CD4-positive, CD25-positive, alpha-beta regulatory T cell (primary cell): ENCODE measurements at regions not wholly inside any gene's neighbourhood (a gene's known extent, or its start where the extent isn't known, plus 50 kb on each side); places are given as distances from the start of the nearest gene placed in this dataset.
A peak's percentile ranks its signal among the peaks of the same experiment; 100 is the strongest.

Experiments
- ATAC-seq, 2 donors: fragments of 150-1000 bp; cut with Tn5 transposase; one replicate each; pipeline ENCODE4 v1.10.0; 2021; ENCODE audit warnings: low read depth in 2 of 2, moderate number of reproducible peaks in 2 of 2, moderate library complexity in 1 of 2
- DNase-seq, 3 donors: peaks; one replicate each; pipeline versions ENCODE4 v3.0.0 to v3.0.0-alpha.2; 2012 to 2022; ENCODE audit warnings: mixed read lengths in 1 of 3
- H3K27ac ChIP-seq: one replicate; pipeline ENCODE4 v1.7.0; 2013; ENCODE audit warnings: mild to moderate bottlenecking, low read length; ENCODE audit not compliant: insufficient read depth, poor library complexity, severe bottlenecking
- H3K27me3 ChIP-seq: one replicate; pipeline ENCODE4 v1.7.0; 2013; ENCODE audit warnings: low read length; ENCODE audit not compliant: control insufficient read depth, insufficient read depth
- H3K36me3 ChIP-seq: one replicate; pipeline ENCODE4 v1.7.0; 2013; ENCODE audit warnings: mild to moderate bottlenecking, low read length, moderate library complexity; ENCODE audit not compliant: control insufficient read depth, insufficient read depth
- H3K4me1 ChIP-seq: 2 replicates; pipeline ENCODE4 v1.7.0; 2013; ENCODE audit warnings: mild to moderate bottlenecking, low read length; ENCODE audit not compliant: insufficient read depth, control insufficient read depth, poor library complexity, severe bottlenecking
- H3K4me3 ChIP-seq: one replicate; pipeline ENCODE4 v1.7.0; 2013; ENCODE audit warnings: low read depth, mild to moderate bottlenecking, low read length, moderate library complexity
- H3K9me3 ChIP-seq, 2 experiments: 1 replicate in 1 of 2; 2 replicates in 1 of 2; pipeline ENCODE4 v1.7.0; 2013; ENCODE audit warnings: low read length in 2 of 2, mild to moderate bottlenecking in 1 of 2, moderate library complexity in 1 of 2; ENCODE audit not compliant: control insufficient read depth in 2 of 2
- H3K27ac Mint-ChIP-seq, 3 donors: one replicate each; pipeline ENCODE4 v1.8.0; 2020 to 2022; ENCODE audit warnings: mild to moderate bottlenecking in 3 of 3, mixed read lengths in 3 of 3, moderate library complexity in 2 of 3
- H3K27me3 Mint-ChIP-seq: one replicate; pipeline ENCODE4 v1.8.0; 2022; ENCODE audit warnings: mild to moderate bottlenecking, mixed read lengths
- H3K36me3 Mint-ChIP-seq: one replicate; pipeline ENCODE4 v1.8.0; 2020; ENCODE audit warnings: mixed read lengths
- H3K4me1 Mint-ChIP-seq, 4 donors: one replicate each; pipeline ENCODE4 v1.8.0; 2020 to 2022; ENCODE audit warnings: mixed read lengths in 4 of 4, mild to moderate bottlenecking in 1 of 4
- H3K4me3 Mint-ChIP-seq, 4 donors: one replicate each; pipeline ENCODE4 v1.8.0; 2020 to 2022; ENCODE audit warnings: mild to moderate bottlenecking in 4 of 4, mixed read lengths in 4 of 4, moderate library complexity in 3 of 4
- H3K9me3 Mint-ChIP-seq, 7 donors: one replicate each; pipeline ENCODE4 v1.8.0; 2020 to 2022; ENCODE audit warnings: mixed read lengths in 7 of 7, mild to moderate bottlenecking in 3 of 7, moderate library complexity in 2 of 7

DNA sequence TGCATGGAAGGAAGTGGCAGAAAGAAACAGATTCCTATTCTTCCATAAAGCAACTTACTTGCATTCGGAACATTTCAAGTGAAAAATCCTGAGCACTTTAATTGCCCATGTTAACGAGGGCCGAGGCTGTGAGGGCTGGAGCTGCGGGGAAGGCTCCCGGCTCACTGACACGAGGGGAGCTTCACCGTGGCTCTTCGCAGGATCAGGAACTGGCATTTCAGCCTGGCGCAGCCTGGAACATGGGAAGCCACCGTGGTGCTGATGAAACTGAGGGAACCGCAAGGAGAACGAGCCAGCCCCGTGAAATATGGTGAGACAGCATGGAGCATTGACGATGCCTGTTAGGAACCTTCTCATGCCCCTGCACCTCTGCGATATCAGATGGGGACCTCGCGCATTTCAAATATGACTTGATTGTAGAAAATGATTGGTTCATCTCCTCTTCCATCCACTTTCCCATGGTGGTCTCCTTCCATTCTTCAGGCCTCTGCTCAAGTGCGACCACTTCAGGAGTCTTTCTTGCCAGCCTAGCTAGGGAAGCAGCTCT is 236.9 kb downstream of the TBXT start:
- no peaks in the 10 kb centered on the region for H3K36me3 ChIP-seq
- H3K27ac ChIP-seq, result no peak overlapping the region
- Mint-ChIP-seq H3K27me3 (no peaks in the 10 kb centered on the region), H3K36me3 (no peaks in the 10 kb centered on the region), H3K4me3 (no peak overlapping the region), H3K4me1 (no peaks in the 10 kb centered on the region), H3K27ac (no peak overlapping the region), H3K9me3 (peaks cover 0 to 2% (median 0%) of the 10 kb centered on the region in 7 donors)
- H3K9me3 ChIP-seq, result no peaks in the 10 kb centered on the region
- H3K4me1 ChIP-seq, result no peaks in the 10 kb centered on the region
- DNase-seq (no peak), ATAC-seq (no peak)
- no peak overlapping the region for H3K4me3 ChIP-seq
- no peaks in the 10 kb centered on the region for H3K27me3 ChIP-seq

DNA sequence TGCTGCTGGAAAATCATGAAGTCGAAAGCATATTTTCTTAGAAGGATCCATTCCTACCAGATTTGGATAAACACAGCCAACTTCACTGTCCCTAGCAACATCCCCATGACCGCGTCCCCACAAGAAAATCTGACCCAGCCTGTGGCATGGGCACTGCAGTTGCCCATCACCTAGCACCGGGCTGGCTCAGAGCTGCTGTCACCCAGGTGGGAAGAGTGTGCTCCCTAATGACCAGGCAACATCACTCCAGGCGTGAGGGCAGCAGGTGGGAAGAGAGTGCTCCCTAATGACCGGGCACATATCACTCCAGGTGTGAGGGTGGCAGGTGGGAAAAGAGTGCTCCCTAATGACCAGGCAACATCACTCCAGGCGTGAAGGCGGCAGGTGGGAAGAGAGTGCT is 238.0 kb downstream of the TBXT start:
- H3K36me3 ChIP-seq, result no peaks in the 10 kb centered on the region
- H3K4me1 ChIP-seq, result no peaks in the 10 kb centered on the region
- H3K4me1 Mint-ChIP-seq, result no peaks in the 10 kb centered on the region
- no peak overlapping the region for H3K4me3 Mint-ChIP-seq
- ATAC-seq, result no peak
- no peak overlapping the region for H3K4me3 ChIP-seq
- H3K36me3 Mint-ChIP-seq, result no peaks in the 10 kb centered on the region
- H3K9me3 ChIP-seq, result no peaks in the 10 kb centered on the region
- peaks cover 0 to 2% (median 0%) of the 10 kb centered on the region in 7 donors for H3K9me3 Mint-ChIP-seq
- no peaks in the 10 kb centered on the region for H3K27me3 Mint-ChIP-seq
- H3K27ac ChIP-seq, result no peak overlapping the region
- H3K27ac Mint-ChIP-seq, result no peak overlapping the region
- DNase-seq, result no peak
- H3K27me3 ChIP-seq, result no peaks in the 10 kb centered on the region

DNA sequence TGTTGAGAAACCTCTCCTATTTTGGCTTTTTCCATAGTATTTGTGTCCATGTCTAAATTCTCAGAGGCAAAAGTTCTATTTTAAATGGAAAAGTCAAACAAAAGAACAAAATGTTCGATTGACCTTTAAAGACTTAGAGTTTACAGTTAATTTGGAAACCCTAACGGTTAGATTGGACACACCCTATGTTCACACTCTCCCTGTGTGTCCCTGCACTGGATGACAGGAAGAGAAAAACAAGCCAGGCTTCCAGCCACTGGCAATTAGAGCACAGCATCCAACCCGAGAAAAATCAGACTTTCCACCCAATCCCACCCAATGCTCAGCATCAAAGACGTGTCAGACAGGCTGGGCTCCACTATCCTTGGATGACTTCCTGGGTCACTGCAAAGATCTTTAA is 241.3 kb downstream of the TBXT start:
- DNase-seq, result no peak
- Histone ChIP-seq H3K36me3 (no peaks in the 10 kb centered on the region), H3K27ac (no peak overlapping the region), H3K27me3 (no peaks in the 10 kb centered on the region), H3K4me3 (no peak overlapping the region), H3K9me3 (no peaks in the 10 kb centered on the region), H3K4me1 (no peaks in the 10 kb centered on the region)
- H3K36me3 Mint-ChIP-seq, result no peaks in the 10 kb centered on the region
- ATAC-seq, result no peak
- H3K9me3 Mint-ChIP-seq, result peaks cover 0 to 6% (median 0%) of the 10 kb centered on the region in 7 donors
- H3K4me3 Mint-ChIP-seq, result no peak overlapping the region
- H3K27ac Mint-ChIP-seq, result no peak overlapping the region
- H3K27me3 Mint-ChIP-seq, result no peaks in the 10 kb centered on the region
- H3K4me1 Mint-ChIP-seq, result no peaks in the 10 kb centered on the region

DNA sequence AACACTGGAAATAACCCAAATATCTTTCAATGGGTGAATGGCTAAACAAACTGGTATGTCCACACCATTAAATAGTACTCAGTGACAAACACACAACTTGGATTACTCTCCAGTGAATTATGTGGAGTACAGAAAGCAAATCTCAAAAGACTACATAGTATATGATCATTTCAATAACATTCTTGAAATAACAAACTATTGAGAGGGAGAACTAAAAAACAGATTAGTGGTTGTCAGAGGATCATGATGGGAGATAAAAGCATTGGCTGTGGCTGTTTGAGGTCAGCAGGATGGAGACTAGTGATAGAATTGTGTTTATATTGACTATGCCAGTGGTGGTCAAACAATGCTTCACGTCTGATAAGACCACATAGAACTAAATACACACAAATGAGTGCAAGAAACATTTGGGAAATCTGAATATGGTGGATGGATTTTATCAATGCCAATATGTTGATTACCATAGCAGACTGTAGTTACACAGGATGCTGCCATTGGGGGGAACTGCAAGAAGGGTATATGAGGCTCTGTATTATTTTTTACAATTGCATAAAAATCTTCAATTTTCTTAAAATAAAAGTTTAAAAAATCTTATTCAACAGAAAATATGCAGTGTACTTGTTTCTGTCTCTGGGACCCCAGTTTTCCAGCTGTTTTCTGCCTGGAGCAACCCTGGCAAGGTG is 242.0 kb downstream of the TBXT start:
- H3K9me3 ChIP-seq, result no peaks in the 10 kb centered on the region
- Mint-ChIP-seq H3K4me1 (no peaks in the 10 kb centered on the region), H3K9me3 (peaks cover 0 to 9% (median 0%) of the 10 kb centered on the region in 7 donors), H3K4me3 (no peak overlapping the region), H3K27me3 (no peaks in the 10 kb centered on the region), H3K36me3 (no peaks in the 10 kb centered on the region), H3K27ac (no peak overlapping the region)
- H3K4me1 ChIP-seq, result no peaks in the 10 kb centered on the region
- no peaks in the 10 kb centered on the region for H3K36me3 ChIP-seq
- DNase-seq (no peak), ATAC-seq (no peak)
- no peak overlapping the region for H3K27ac ChIP-seq
- H3K27me3 ChIP-seq, result no peaks in the 10 kb centered on the region
- no peak overlapping the region for H3K4me3 ChIP-seq

DNA sequence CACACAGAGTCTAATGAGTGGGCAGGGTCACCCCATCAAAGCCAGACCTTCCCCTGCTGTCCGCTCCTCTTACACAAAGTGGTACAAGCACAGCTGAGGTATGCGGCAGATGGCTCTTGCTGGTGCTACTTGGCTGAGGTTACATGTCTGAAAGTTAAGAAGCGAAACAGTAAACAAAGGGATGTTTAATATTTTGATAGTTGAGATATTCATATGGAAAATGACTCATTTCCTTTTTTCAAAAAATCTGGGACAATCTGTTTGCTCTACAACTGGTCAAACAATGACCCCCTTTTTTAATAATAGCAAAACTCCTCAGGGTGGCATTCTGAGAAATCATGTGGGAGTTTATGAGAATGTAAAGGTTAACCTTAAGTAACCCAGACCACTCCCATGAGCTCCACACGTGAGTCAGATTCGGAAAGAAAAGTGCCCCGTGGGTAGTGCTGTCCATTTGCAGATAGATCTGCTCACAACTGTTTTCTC is 245.3 kb downstream of the TBXT start:
- no peaks in the 10 kb centered on the region for H3K36me3 ChIP-seq
- H3K27me3 ChIP-seq, result no peaks in the 10 kb centered on the region
- DNase-seq, result no peak
- H3K4me3 ChIP-seq, result no peak overlapping the region
- Mint-ChIP-seq H3K27ac (no peak overlapping the region), H3K4me3 (no peak overlapping the region), H3K27me3 (peaks cover under 1% of the 10 kb centered on the region), H3K4me1 (no peaks in the 10 kb centered on the region), H3K9me3 (peaks cover 0 to 9% (median 0%) of the 10 kb centered on the region in 7 donors), H3K36me3 (no peaks in the 10 kb centered on the region)
- no peaks in the 10 kb centered on the region for H3K4me1 ChIP-seq
- no peaks in the 10 kb centered on the region for H3K9me3 ChIP-seq
- no peak overlapping the region for H3K27ac ChIP-seq
- ATAC-seq, result no peak

DNA sequence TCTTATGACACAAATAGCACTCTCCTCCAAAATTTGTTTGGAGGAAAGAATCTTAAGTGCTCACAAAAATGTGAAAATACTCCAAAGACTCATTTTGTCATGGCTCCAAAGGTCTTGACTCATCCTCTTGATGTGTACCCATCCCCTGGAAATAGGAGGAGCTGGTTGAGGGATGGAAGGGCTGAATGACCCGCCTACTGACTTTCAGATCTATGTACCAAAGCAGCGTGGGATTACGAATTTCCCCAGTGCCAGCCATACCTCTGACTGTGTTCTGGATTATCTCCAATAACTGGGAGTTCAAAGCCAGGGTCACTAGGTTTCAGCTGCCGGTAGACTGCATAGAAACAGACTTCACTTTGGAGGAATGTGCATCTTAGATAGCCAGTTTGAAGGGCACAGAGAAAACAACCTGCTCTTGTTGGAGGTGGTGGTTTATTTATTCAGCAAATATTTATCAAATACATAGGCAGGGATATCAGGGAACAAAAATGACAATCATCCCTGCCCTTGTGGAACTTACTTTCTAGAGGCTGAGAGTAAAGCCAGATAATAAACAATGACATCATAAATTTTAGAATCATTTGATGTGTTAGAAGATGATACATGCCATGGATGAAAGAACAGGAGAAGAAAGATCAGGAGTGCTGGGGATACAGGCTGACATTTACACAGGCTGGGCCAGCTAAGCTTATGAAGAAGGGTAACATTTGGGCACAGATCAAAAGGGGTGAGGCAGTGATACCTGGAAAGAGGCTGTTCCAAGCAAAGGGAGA is 246.6 kb downstream of the TBXT start:
- H3K36me3 ChIP-seq, result no peaks in the 10 kb centered on the region
- no peaks in the 10 kb centered on the region for H3K36me3 Mint-ChIP-seq
- H3K4me1 ChIP-seq, result no peaks in the 10 kb centered on the region
- H3K4me1 Mint-ChIP-seq, result no peaks in the 10 kb centered on the region
- H3K27ac ChIP-seq, result no peak overlapping the region
- peaks cover 5% of the 10 kb centered on the region for H3K27me3 Mint-ChIP-seq
- H3K9me3 Mint-ChIP-seq, result peaks cover 0 to 9% (median 0%) of the 10 kb centered on the region in 7 donors
- H3K27ac Mint-ChIP-seq, result no peak overlapping the region
- H3K4me3 Mint-ChIP-seq, result peak overlapping the region in 1 of 4 donors; percentile 38
- H3K4me3 ChIP-seq, result no peak overlapping the region
- ATAC-seq (no peak), DNase-seq (no peak)
- no peaks in the 10 kb centered on the region for H3K27me3 ChIP-seq
- no peaks in the 10 kb centered on the region for H3K9me3 ChIP-seq

DNA sequence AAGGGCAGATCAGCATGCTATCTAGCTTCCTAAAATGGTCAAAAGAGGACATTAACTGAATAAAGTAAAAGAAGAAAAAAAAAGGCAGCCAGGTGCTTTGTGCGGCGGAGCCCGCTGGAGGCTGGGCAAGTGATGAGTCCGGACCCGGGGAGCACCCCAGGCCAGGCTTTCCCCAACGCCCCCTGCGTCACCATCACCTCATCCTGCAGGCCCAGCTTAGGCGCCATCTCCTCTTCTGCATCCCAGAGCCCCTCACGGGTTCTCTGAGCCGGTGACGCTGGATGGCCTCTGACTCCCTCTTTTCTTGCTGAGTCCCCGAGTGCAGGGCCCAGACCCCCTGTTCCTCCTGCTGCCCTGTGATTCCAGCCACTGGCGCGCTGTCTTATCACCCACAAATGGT is 250.1 kb downstream of the TBXT start:
- H3K9me3 Mint-ChIP-seq, result peaks cover 0 to 11% (median 0%) of the 10 kb centered on the region in 7 donors
- Histone ChIP-seq H3K4me1 (no peaks in the 10 kb centered on the region), H3K4me3 (no peak overlapping the region), H3K27me3 (no peaks in the 10 kb centered on the region), H3K36me3 (no peaks in the 10 kb centered on the region), H3K9me3 (no peaks in the 10 kb centered on the region), H3K27ac (no peak overlapping the region)
- H3K36me3 Mint-ChIP-seq, result no peaks in the 10 kb centered on the region
- ATAC-seq, result no peak
- no peaks in the 10 kb centered on the region for H3K4me1 Mint-ChIP-seq
- peaks cover 5% of the 10 kb centered on the region for H3K27me3 Mint-ChIP-seq
- no peak overlapping the region for H3K27ac Mint-ChIP-seq
- no peak overlapping the region for H3K4me3 Mint-ChIP-seq
- no peak for DNase-seq
